ENCODE measurements at regions not wholly inside any gene's neighbourhood (a gene's known extent, or its start where the extent isn't known, plus 50 kb on each side); places are given as distances from the start of the nearest gene placed in this dataset.

GRCh38 chr11:114764563-114764962, 86.2 kb downstream of the NXPE2 start:
- no peak for TF ChIP-seq CTCF (IDR thresholded peaks at IDR 0.05)
- TF ChIP-seq POLR2A (IDR thresholded peaks at IDR 0.05), result no peak
- TF ChIP-seq POLR2AphosphoS5 (IDR thresholded peaks at IDR 0.05; ENCODE audit: insufficient read depth in 1 of 2, low read depth in 1 of 2), result no peak
